ENCODE measurements at regions not wholly inside any gene's neighbourhood (a gene's known extent, or its start where the extent isn't known, plus 50 kb on each side); places are given as distances from the start of the nearest gene placed in this dataset.
"Not testable (repeated sequence)": the region's sequence is repeated elsewhere in the genome, so short reads cannot be mapped to it uniquely, and the experiment has no call there.

DNA sequence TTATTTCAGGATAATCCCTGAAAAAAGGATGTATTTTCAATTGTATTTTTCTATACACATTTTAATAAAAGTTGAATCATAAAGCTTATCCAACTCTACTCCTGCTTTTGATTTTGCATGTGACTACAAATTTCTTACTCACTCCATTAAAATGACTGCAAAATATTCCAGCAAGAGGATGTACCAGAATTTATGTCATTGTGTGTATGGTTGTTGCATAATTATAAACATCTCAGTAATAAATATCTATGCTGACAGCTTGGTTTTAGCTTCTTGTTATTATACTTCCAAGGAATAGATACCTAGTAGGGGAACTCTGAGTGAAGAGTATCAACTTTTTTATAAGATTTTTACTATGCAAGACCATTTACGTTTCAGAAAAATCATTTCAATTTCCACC lies 463.2 kb upstream of the RUNX1 start:
- in situ Hi-C loops (cut with MboI; ENCODE audit: low sequenced_read_pairs): no loop called here

DNA sequence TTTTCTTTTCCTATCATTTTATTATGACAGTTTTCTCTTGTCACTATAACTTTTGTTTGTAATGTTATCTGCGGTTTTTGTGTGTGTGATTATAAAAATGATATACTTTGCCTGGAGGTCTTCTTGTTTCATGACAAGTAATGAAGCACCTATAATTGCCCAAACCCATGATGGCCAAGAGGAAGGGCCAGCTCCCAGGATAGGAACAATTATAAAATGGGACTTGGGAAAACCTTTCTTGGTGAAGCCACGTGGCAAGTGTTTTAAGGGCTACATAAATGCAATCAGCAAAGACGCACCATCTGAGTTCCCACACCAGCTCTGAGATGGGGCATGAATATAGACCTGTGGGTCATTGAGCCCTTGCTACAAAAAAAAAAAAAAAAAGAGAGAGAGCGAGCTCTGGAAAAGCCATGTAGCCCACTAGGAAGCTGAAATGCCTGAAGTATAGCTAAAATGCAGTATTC lies 462.6 kb upstream of the RUNX1 start:
- in situ Hi-C loops (cut with MboI; ENCODE audit: low sequenced_read_pairs): no loop called here

DNA sequence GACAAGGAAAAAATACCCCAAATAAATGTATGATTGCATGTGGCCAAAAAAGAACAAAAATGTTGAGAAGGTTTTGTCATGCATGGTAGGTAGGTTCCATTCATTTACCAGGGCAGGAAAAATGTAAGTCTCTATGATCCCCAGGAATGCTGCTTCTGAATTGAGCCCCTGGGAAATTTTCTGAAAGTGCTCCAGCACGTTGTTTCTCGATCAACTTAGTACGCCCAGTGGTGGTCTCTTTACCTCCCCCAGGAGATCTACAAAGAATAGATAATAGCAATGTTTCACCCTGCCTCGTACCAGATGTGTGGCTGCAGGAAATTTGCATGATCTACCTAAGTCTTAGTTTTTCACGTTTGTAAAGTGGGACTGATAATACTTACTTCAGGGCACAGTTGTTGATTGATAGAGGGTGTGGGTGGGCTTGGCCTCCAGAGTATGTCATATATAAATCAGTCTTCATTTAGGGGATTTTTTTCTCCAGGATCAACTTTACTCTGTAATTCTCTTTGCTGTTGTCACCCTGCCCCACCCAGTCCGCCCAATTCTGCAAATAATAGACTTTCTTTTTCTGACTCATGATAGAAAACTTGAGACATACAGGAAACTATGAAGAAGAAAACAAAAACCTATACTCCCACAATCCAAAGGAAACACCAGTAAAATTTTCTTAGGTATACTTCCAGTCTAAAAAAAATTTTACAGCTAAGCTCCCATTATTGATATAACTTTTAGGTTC lies 462.0 kb upstream of the RUNX1 start:
- in situ Hi-C loops (cut with MboI; ENCODE audit: low sequenced_read_pairs): no loop called here

DNA sequence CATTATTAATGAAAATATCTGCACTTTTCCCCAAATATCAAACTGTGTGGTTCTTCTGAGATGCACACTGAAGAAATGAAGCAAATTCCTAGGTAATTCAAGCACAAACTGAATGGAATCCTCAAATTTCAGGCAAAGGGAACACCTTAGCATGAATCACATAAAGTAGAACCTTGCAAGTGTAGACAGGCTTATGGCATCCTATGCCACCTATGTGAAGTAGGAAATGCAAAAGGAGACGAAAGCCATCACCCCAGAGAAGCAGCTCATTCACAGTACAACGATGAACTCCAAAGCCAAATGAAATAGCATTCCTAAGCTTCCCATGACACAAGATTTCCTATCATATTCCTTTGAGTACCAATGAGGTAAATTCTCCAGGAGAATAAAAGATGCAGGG lies 461.2 kb upstream of the RUNX1 start:
- in situ Hi-C loops (cut with MboI; ENCODE audit: low sequenced_read_pairs): no loop called here

DNA sequence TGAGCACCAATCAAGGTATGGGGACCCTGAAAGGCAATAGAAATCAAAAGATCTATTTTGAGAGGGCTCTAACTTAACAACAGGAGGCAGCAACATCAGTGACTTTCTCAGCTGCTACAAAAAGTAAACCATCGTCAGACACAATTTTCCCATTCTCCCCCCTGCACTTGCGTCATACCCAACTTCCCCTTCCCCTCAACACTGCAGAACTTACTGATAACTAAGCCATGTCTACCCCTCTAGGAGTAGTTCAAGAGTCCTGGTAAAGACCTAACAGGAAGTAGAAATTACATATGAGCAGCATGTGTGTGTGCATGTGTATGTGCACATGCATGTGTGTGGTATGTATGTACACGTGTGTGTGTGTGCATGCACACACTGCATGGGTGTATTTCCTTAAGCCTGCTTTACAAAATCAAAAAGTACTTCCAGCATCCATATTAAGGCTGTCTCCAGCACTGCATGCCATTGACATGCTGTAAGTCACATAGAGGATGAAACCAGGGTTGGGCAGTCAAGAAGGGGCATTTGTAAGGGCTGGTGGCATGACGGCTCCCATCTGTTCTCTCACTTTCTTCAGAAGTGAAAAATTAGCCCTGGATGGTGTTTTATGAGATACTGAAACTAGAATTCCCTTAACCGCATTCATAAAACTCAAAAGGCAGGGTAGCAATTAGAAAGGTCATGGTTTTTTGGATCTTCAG lies 460.1 kb upstream of the RUNX1 start:
- in situ Hi-C loops (cut with MboI; ENCODE audit: low sequenced_read_pairs): no loop called here

DNA sequence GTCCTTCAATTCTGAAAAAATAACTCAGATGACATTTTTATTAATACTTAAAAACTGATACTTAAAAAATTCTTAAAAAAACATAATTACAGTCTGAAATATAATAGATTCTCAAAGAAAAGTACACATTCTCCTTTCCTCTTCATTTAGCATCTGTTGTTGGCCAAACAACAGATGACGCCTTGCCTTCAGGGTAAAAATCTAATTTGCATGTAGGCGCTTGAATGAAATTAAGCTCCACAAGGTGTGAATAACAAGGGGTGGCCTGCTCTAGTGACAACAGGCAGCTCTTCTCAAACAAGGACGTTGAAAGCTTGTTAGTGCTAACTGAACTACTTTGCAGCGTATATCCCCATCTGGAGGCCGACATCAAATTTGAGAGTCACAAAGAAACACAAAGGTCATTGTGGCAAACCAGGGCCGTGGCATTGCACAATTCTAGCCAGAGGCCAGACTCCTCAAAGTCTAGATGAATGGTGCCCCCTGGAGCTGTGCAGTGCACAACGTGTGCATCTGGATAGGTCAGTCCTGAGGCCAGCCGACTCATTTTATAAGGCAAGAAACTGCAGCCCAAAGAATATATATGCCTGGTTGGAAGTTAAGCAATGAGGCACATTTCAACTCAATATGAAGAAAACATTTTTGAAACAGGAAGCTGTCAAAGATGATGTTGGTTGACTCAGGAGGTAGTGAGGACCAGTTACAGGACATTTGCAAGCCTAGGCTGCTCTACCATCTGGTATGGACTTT lies 459.2 kb upstream of the RUNX1 start:
- in situ Hi-C loops (cut with MboI; ENCODE audit: low sequenced_read_pairs): no loop called here

DNA sequence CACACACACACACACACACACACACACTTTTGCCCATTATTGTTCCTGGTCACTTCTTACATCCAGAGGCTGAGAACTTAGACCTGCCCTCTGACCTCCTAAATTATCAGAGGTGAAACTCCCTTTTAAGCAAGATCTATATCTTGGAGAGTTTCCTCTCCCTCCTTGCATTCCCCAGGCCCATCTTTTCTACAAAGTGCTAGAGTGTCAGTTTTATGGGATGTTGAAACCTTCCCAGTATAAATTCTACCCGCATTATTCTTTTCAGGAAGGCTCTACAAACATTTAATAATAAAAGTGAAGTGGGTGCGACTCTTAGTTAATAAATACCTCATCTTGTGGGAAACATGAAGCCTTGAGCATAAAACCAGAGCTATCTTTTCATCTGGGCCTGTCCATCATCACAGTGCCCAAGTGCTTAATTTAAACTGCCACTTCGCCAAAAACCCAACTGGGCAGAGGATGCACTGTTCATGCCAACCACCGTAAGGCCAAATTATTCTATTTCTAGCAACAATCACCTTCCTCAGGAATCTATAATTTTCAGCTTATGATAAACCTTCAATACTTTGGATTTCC lies 458.2 kb upstream of the RUNX1 start:
- in situ Hi-C loops (cut with MboI; ENCODE audit: low sequenced_read_pairs): no loop called here

DNA sequence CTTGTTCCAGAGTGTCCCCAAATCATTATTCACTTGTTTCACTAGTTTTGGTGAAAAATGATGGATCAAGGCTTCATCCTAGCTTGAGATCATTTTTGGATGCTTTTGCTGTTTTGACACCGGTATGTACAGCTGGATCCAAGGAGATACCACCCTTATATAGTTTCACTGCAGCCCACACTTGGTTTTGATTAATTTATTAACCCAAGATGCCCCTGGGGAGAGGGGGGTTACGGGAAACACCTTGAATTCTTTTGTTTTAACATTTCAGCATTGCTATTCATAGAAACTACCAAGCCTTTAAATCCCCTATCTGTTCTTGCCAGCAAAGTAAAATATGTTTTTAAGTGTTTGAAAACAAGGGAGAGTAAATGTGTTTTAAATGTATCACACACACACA lies 457.7 kb upstream of the RUNX1 start:
- in situ Hi-C loops (cut with MboI; ENCODE audit: low sequenced_read_pairs): no loop called here

DNA sequence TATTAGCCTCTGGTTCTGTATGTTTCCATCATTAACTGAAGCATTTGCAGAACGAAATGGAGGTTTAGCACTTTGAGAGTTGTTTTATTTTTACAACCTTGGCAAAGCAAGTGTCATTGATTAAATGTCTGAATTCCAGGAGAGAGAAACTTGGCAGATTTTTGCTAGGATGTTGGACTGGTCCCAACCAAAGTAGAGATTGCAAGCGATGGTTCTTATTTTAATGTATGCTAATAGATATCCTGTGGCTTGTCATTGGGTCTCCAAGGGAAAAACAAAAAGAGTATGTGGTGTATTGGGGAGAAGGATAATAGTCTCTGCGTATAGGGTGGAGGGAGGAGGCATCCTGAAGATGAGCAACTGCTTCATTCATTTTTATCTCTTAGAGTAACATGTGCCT lies 457.2 kb upstream of the RUNX1 start:
- in situ Hi-C loops (cut with MboI; ENCODE audit: low sequenced_read_pairs): no loop called here

DNA sequence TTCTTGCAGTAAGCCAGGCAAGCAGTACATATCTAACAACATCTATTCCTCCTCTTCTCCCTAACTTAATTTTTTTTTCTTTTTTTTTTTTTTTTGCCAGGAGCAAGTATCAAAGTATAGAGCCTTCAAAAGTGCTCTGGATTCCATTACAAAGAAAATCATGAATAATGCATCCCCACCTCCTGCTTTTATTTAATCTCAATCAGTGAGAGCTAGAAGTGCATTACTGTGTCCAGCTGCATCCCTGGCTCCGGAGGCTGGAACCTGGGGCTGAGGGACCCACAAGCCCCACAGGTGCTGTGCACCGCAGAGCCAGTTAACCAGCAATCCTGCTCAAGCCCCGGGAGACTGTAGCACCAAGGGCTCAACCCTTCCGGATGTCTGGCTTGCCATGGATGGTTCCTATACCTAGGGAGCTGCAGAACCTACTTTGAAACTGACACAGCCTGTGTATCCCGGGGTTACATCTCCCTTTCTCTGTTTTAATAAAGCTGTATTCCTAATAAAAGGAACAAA lies 455.9 kb upstream of the RUNX1 start:
- in situ Hi-C loops (cut with MboI; ENCODE audit: low sequenced_read_pairs): no loop called here

DNA sequence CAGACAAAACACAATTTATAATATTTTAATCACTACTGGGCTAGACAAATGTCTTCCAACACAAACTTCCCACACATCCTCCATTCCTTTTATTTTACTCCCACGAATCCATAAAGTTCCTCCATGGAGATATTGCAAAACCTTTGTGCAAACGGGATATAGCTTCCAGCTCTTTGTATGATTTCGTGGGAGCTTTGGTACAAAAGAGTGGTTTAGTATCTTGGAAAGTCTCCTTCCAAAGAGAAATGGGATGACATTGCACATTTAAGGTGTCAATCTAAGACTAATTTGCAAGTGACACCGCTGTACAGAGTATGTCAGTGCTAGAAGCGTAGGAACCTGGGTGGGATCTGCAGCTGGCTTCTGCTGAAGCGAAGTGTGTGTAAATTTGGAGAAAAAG lies 455.2 kb upstream of the RUNX1 start:
- in situ Hi-C loops (cut with MboI; ENCODE audit: low sequenced_read_pairs): no loop called here

DNA sequence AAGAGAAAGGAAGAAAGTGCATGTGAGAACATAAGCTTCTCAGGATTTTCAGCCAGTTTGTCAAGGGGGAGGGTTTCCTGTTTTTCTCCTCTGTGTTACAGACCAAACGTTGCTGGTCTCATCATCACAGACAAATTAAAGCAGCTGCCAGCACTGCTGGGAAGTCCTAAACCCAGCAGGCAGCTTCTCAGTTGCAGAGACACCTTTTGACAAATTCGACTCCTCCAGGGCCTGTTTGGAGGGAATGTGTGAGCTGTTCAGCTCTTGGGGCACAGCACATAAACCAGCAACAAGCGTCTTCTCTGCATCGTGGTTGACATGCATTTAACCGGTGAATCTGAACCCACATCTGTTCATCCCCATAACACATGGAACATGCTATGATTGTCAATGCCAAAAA lies 454.6 kb upstream of the RUNX1 start:
- in situ Hi-C loops (cut with MboI; ENCODE audit: low sequenced_read_pairs): no loop called here

DNA sequence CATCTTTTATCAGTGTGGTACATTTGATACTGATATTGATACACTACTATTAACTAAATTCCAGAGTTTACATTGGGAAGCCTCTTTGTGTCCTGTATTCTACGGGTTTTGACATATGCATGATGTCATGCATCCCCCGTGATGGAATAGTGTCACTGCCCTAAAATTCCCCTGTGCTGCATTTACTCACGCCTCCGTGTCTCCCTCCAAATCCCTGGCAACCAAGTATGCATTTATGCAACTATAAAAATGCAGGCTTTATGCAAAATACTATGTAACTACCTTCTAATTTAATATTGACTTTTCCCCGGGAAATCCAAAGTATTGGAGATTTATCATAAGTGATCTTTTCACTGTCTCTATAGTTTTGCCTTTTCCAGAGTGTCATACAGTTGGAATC lies 453.7 kb upstream of the RUNX1 start:
- in situ Hi-C loops (cut with MboI; ENCODE audit: low sequenced_read_pairs): no loop called here

DNA sequence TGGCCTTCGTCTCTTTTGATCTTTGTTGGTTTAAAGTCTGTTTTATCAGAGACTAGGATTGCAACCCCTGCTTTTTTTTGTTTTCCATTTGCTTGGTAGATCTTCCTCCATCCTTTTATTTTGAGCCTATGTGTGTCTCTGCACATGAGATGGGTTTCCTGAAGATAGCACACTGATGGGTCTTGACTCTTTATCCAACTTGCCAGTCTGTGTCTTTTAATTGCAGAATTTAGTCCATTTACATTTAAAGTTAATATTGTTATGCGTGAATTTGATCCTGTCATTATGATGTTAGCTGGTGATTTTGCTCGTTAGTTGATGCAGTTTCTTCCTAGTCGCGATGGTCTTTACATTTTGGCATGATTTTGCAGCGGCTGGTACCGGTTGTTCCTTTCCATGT lies 448.4 kb upstream of the RUNX1 start:
- in situ Hi-C loops (cut with MboI; ENCODE audit: low sequenced_read_pairs): not testable (repeated sequence)

DNA sequence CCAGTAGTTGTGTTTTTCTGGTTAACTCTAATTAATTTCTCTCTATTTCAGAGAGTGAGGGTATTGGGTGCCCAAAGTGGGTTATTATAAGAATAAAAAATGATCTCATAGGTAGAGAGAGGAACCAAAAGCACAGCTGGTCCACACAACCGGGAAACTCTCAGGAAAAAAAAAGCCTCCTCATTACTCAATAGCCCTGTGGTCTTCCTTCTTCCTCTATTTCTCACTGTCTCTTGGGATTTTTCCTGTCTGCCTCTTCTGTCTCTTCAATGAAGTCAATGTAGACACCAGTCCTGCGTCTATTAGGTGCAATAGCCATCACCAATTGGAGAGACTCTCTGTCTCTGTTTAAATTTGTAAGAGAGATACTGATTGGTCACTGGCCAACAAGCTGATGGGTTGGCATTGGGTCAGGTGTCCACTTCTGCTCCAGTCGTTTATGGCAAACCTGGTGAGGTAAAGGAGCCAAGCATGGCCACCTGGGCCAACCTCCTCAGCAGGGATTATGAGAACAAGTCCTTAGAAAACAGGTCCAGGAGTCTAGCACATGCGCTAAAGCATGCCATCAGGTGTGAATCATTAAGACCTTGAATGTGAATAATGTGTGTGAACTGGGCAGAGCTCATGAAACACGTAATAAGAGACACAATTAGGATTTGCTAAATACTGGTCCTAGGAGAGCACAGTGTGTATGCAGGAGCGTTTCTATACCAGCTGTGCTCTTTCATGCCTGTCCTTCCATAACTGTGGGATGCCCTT lies 443.0 kb upstream of the RUNX1 start:
- in situ Hi-C loops (cut with MboI; ENCODE audit: low sequenced_read_pairs): no loop called here

DNA sequence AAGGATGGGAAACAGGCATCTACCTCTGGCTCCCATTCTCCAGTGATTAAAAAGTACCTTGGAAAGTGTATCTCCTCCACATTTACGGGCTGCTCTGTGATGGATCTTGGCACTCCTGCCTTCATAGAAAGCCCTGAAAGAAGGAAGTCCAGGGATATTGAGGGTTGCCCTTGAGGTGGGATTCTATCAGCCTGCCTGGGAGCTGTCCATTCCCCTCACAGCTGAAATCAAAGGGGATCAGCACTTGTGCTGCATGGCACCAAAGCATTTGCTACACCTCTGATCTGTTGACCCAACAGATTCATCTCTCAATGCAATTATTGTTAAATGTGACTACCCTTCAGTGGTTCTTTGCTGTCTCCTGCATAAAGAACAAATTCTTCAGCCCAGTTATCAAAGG lies 442.0 kb upstream of the RUNX1 start:
- in situ Hi-C loops (cut with MboI; ENCODE audit: low sequenced_read_pairs): no loop called here

DNA sequence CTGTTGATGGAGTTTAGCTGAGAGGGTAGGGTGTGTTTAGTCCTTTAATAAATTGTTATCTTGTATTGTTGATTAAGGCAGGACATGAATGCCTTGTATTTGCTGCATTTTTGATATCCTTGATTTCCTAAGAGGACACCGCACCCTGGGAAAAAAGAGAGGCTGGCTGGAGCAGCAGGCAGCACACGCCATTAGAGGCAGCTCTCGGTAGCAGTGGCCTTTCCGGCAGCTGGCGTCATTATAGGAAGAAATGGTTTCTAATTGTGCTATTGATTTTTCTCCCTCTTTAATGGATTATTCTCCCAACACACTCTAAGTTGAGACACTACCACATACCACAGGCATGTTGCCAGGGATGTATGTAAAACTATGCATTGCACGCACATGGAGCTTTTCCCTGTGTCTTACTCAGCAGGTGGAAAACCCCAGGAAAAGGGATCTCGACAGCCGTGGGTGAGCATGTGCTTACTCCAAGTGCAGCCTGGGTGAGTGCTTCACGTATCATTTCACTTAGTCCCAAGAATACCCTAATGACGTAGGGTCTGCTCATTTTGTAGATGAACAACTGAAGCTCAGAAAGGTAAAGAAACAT lies 440.4 kb upstream of the RUNX1 start:
- in situ Hi-C loops (cut with MboI; ENCODE audit: low sequenced_read_pairs): no loop called here

DNA sequence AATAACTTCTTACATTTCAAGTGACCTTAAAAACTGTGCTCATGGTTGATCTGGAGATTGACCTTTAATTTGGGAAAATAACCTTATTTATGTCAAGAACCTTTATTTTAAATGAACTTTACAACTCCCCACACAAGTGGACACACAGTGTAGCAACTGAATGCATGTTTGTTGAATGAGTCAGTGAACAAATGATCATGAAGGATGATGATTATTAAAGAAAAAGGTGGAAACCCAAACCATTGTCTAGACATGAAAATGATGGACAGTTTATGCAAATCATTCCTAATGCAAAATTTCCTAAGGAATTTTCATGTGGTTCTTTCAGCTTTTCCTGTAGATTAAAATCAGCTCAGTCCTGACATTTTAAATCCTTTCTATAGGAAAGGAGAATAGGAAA lies 439.8 kb upstream of the RUNX1 start:
- in situ Hi-C loops (cut with MboI; ENCODE audit: low sequenced_read_pairs): no loop called here

DNA sequence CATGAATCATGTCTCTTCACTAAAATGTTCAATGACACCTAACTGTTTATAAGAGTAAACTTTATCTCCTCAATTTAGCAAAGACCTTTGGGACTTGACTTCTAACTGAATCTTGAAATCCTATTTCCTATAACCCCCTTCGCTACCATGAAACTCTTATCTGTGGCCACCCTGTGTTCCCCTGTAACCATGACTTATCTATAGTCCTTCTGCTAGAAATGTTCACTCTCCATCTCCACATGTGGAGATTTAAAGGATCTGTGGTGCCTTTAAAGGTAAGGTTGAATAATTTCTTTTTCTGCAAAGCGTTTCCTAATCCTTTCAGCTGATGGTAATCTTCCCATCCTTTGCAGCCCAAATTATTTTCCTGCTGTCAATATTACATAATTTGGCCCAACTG lies 436.3 kb upstream of the RUNX1 start:
- in situ Hi-C loops (cut with MboI; ENCODE audit: low sequenced_read_pairs): no loop called here

DNA sequence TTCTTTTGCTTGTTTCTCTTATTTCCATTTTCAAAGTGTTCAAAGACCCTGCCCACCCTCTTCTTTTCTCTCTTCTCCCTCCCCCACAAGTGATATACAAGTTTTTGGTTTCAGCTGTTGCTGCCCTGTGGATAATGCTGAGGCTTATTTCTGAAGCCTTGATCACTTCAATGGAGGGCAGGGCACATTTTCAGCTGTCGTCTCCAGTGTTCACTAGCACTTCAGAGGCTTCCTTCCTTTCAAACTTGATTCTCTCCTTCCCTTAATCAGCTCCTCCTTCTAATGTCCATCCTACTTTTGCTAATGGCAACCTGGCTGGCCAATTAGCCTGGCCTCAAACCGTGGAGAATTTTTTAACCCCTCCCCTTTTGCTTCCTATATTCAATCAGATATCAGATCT lies 435.7 kb upstream of the RUNX1 start:
- in situ Hi-C loops (cut with MboI; ENCODE audit: low sequenced_read_pairs): no loop called here
